GM23248 (cell line): ENCODE measurements at regions not wholly inside any gene's neighbourhood (a gene's known extent, or its start where the extent isn't known, plus 50 kb on each side); places are given as distances from the start of the nearest gene placed in this dataset.

ENCODE experiments used
- DNase-seq: peaks from one replicate; pipeline ENCODE4 v3.0.0-alpha.2; 2015
- H2AFZ ChIP-seq: fragments of 200-600 bp; sonication (generic); 2 replicates; pipeline ENCODE4 v1.6.1; 2016; ENCODE audit warnings: antibody characterized with exemption
- H3F3A ChIP-seq: fragments of 200-600 bp; sonication (generic); 2 replicates; pipeline ENCODE4 v1.6.1; 2016; ENCODE audit warnings: mild to moderate bottlenecking, antibody characterized with exemption, mixed run types; ENCODE audit not compliant: insufficient read depth
- H3K27ac ChIP-seq: fragments of 200-600 bp; sonication (generic); 2 replicates; pipeline ENCODE4 v1.5.1; 2016; ENCODE audit warnings: mild to moderate bottlenecking
- H3K27me3 ChIP-seq: fragments of 200-600 bp; sonication (generic); replicated peaks from 2 replicates; pipeline ENCODE4 v1.6.1; 2016; ENCODE audit warnings: mild to moderate bottlenecking; ENCODE audit not compliant: insufficient read depth
- H3K36me3 ChIP-seq: fragments of 200-600 bp; sonication (generic); 2 replicates; pipeline ENCODE4 v1.6.1; 2016; ENCODE audit warnings: low read depth, mild to moderate bottlenecking
- H3K4me1 ChIP-seq: fragments of 200-600 bp; sonication (generic); 2 replicates; pipeline ENCODE4 v1.6.1; 2016; ENCODE audit warnings: mild to moderate bottlenecking; ENCODE audit not compliant: insufficient read depth
- H3K4me2 ChIP-seq: fragments of 200-600 bp; sonication (generic); one replicate; pipeline ENCODE4 v1.6.1; 2016; ENCODE audit warnings: mild to moderate bottlenecking; ENCODE audit not compliant: unreplicated experiment
- H3K4me3 ChIP-seq: fragments of 200-600 bp; sonication (generic); 2 replicates; pipeline ENCODE4 v1.5.1; 2016; ENCODE audit warnings: mild to moderate bottlenecking
- H3K79me2 ChIP-seq: fragments of 200-600 bp; sonication (generic); 2 replicates; pipeline ENCODE4 v1.6.1; 2016; ENCODE audit warnings: mild to moderate bottlenecking; ENCODE audit not compliant: insufficient read depth
- H3K9ac ChIP-seq: fragments of 200-600 bp; sonication (generic); 2 replicates; pipeline ENCODE4 v1.6.1; 2016; ENCODE audit warnings: mild to moderate bottlenecking
- H3K9me2 ChIP-seq: fragments of 200-600 bp; sonication (generic); 2 replicates; pipeline ENCODE4 v1.6.1; 2016; ENCODE audit warnings: mixed run types, mild to moderate bottlenecking, moderate library complexity; ENCODE audit not compliant: insufficient read depth
- H3K9me3 ChIP-seq: fragments of 200-600 bp; sonication (generic); one replicate; pipeline ENCODE4 v1.6.1; 2017; ENCODE audit warnings: low read depth
- H4K20me1 ChIP-seq: fragments of 200-600 bp; sonication (generic); 2 replicates; pipeline ENCODE4 v1.6.0; 2016; ENCODE audit not compliant: insufficient read depth
- EZH2 ChIP-seq: fragments of 200-600 bp; sonication (generic); IDR thresholded peaks from 2 replicates; pipeline ENCODE4 v1.6.1; 2018; ENCODE audit warnings: antibody characterized with exemption, mild to moderate bottlenecking; ENCODE audit not compliant: insufficient read depth, poor library complexity, severe bottlenecking
- EZH2phosphoT487 ChIP-seq: fragments of 200-600 bp; sonication (generic); IDR thresholded peaks from 2 replicates; pipeline ENCODE4 v1.6.1; 2018; ENCODE audit warnings: antibody characterized with exemption, moderate library complexity, mild to moderate bottlenecking, low read depth; ENCODE audit not compliant: insufficient read depth
- WGBS, 2 experiments: methylation state at CpG; one replicate each; pipeline ENCODE4 v1.1.6; 2015 to 2017; ENCODE audit warnings: low lambda C conversion rate in 2 of 2, low coverage in 1 of 2; ENCODE audit errors: missing lambda C conversion rate in 2 of 2; 5-methylcytosine and 5-hydroxymethylcytosine counted together
- in situ Hi-C: fragments of 300-500 bp; cut with MboI; formaldehyde crosslinking; loops from 2 replicates; pipeline ENCODE4 v1.15.0; 2020

DNA sequence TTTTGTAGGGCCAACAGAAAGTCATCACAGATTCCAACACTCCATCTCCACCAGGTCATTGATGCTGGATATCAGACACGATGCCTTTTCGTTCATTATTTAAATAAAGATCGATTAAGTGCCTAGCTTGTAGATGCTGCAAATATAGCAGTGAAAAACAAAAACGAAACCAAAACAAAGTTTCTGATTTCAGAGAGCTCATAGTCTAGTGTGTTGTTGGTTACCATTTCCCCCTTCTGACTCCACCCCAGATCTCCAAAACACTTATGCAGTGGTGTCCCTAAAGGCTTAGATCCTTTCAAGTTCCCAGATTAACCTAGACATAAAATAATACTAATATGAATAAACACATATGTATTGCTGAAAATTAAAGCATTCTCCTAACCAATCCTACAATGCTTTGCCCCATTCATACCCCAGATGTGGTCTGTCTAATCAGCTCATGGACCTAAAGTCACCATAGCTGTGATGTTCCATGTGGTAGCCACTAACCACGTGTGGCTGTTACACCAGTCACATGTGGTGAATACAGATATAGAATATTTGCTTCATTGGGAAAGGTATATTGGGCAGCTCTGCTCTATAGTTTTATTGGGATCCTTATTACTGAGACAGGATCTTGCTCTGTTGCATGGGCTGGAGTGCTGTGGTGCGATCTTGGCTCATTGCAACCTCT, 787.2 kb downstream of the TDRD15 start:
- in situ Hi-C loops = no loop called here
- no peak for DNase-seq

DNA sequence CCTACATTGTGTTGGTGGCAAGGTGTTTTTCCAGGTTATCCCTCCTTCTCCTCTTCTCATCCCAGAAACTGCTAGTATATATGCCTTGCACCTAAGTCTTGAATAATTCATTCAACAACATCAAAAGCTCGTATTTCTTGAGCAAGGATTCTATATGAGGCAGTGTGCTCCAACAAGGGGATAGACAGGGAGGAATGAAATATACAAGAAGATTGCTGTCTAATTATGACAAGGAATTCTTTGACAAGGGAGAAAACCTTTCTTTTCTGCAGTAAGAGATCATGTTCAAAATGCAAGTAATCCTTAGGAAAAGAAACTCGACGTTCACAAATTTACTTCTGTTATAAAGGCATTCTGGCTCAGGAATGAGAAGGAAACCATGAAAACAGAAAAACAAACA, 788.6 kb downstream of the TDRD15 start:
- no peak overlapping the region for H3K9ac ChIP-seq
- 4 to 6% methylated on average over 3 of the region's 3 CpGs for WGBS, 2 experiments
- TF ChIP-seq EZH2phosphoT487 (no peak), EZH2 (no peak)
- H3K79me2 ChIP-seq = no peaks in the 10 kb centered on the region
- H3K36me3 ChIP-seq = no peaks in the 10 kb centered on the region
- in situ Hi-C loops = no loop called here
- no peaks in the 10 kb centered on the region for H3K9me3 ChIP-seq
- H3F3A ChIP-seq = no peaks in the 10 kb centered on the region
- no peaks in the 10 kb centered on the region for H3K4me1 ChIP-seq
- no peak for DNase-seq
- no peak overlapping the region for H3K4me3 ChIP-seq
- H3K27me3 ChIP-seq = no peaks in the 10 kb centered on the region
- H3K9me2 ChIP-seq = no peaks in the 10 kb centered on the region
- no peak overlapping the region for H2AFZ ChIP-seq
- no peaks in the 10 kb centered on the region for H4K20me1 ChIP-seq
- no peak overlapping the region for H3K4me2 ChIP-seq
- H3K27ac ChIP-seq = no peak overlapping the region

More for the DNA sequence above, 787.2 kb downstream of the TDRD15 start:
- Histone ChIP-seq H3K4me2 (no peak overlapping the region), H3K9me2 (no peaks in the 10 kb centered on the region), H3K4me1 (no peaks in the 10 kb centered on the region), H3F3A (no peaks in the 10 kb centered on the region), H2AFZ (no peak overlapping the region), H3K9me3 (no peaks in the 10 kb centered on the region), H3K4me3 (no peak overlapping the region), H3K27ac (no peak overlapping the region), H3K9ac (no peak overlapping the region), H4K20me1 (no peaks in the 10 kb centered on the region), H3K27me3 (no peaks in the 10 kb centered on the region), H3K79me2 (no peaks in the 10 kb centered on the region), H3K36me3 (no peaks in the 10 kb centered on the region)
- TF ChIP-seq EZH2 (no peak), EZH2phosphoT487 (no peak)
- 13 to 28% methylated on average over 6 of the region's 6 CpGs for WGBS, 2 experiments

DNA sequence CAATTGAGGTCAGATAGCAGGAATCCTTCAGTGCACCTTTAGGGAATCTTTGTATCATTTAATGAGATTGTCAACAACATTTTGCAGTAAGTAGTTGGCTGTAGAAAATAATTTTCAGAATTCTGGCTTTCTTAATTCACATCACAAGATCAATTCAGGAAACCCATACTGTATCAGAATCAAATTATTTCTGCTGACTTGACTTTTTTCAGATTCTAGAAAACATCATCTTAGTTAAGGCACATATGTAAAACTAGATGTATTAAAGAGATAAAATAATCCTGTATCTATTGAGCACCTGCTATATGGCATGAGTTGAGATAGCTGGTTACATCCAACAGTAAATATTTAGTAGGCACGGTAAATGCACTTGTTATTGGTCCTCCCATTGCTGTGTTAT, 791.4 kb downstream of the TDRD15 start:
- Histone ChIP-seq H3K4me1 (no peaks in the 10 kb centered on the region), H2AFZ (no peak overlapping the region), H3K4me3 (no peak overlapping the region), H3K9me2 (no peaks in the 10 kb centered on the region), H3K9me3 (no peaks in the 10 kb centered on the region), H3K36me3 (no peaks in the 10 kb centered on the region), H4K20me1 (no peaks in the 10 kb centered on the region), H3K4me2 (no peak overlapping the region), H3K79me2 (no peaks in the 10 kb centered on the region), H3K27ac (no peak overlapping the region), H3K27me3 (no peaks in the 10 kb centered on the region), H3F3A (no peaks in the 10 kb centered on the region), H3K9ac (no peak overlapping the region)
- TF ChIP-seq EZH2 (no peak), EZH2phosphoT487 (no peak)
- in situ Hi-C loops = no loop called here
- DNase-seq = no peak
- WGBS, 2 experiments = 15 to 19% methylated on average over 1 of the region's 1 CpG

DNA sequence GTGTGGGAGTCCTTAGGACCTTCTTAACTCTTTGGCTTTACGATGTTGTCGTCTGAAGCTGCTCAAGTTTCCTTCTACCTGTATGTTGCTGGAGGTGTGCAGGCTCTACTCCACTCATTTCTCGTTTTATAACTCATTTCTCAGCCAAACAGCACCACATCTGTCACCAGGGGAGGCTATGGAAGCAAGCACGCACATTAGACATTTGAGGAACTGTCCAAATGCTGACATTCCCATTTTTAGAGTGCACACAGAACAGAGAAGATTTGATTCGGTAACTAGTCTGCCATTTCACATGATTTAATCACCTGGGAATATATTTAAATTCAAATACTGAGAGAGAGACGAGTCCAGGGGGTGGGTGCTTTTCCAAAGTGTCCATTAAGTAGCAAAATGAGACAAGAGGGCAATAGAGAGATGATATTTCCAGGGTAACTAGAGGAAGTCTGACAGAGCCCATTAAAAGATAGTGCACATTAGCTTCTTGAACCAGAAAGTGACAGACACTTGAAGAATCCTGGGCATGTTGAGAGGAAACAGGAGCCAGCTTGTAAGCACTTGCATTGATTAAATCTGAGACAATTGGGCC, 793.3 kb downstream of the TDRD15 start:
- Histone ChIP-seq H4K20me1 (no peaks in the 10 kb centered on the region), H3F3A (no peaks in the 10 kb centered on the region), H3K9ac (no peak overlapping the region), H2AFZ (no peak overlapping the region), H3K9me2 (no peaks in the 10 kb centered on the region), H3K27ac (no peak overlapping the region), H3K79me2 (no peaks in the 10 kb centered on the region), H3K36me3 (no peaks in the 10 kb centered on the region), H3K27me3 (no peaks in the 10 kb centered on the region), H3K4me3 (no peak overlapping the region), H3K9me3 (no peaks in the 10 kb centered on the region), H3K4me2 (no peak overlapping the region), H3K4me1 (no peaks in the 10 kb centered on the region)
- no peak for DNase-seq
- in situ Hi-C loops = no loop called here
- WGBS, 2 experiments = 13 to 14% methylated on average over 6 of the region's 6 CpGs
- TF ChIP-seq EZH2 (no peak), EZH2phosphoT487 (no peak)
